ENCODE measurements at regions not wholly inside any gene's neighbourhood (a gene's known extent, or its start where the extent isn't known, plus 50 kb on each side); places are given as distances from the start of the nearest gene placed in this dataset.
"Not testable (repeated sequence)": the region's sequence is repeated elsewhere in the genome, so short reads cannot be mapped to it uniquely, and the experiment has no call there.

DNA sequence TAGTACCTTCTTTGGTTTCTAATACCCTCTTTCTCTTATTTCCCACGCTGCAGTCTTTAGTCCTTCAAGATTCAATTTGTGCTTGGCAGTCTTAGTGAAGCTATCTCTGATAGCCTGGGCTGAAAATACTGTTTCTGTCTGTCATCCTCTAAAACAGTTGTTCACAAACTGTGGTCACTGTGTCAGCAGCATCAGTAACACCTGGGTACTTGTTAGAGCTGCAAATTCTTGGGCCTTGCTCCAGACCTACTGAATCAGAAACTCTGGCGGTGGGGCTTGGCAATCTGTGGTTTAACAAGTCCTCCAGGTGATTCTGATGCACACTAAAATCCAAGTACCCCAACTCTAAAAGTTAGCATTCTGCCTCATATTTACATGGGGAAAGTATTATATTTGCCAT, 217.5 kb upstream of the SEL1L start:
- no peak for DNase-seq (ENCODE audit: low spot score)

GRCh38 chr14:81759541-81759940, 225.9 kb upstream of the SEL1L start:
- no peak for DNase-seq (ENCODE audit: low spot score)

DNA sequence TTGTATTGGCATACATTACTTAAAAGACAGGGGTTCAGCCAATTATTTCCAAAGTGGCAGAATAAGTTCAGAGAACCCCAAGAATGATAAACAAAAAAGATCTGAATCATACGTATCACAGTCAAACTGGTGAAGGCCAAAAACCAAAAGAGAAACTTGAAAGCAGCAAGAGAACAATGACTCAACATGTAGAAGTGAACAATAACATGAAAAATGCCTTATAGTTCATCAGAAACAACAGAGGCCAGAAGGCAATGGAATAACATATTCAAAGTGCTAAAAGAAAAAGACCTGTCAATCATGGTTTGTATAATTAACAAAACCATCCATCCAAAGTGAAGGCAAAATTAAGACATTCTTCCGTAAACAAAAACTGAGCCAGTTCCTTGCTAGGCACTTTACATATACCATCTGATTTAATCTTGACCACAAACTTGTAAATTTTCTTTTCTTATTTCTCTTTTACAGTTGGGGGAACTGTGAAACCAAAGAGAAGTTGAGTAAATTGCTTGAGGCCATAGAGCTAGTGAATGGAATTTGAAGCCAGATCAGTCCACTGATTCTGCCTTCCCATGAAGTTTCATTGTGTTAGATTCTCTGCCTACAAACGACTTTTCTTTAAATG, 232.1 kb upstream of the SEL1L start:
- no peak for DNase-seq (ENCODE audit: low spot score)

DNA sequence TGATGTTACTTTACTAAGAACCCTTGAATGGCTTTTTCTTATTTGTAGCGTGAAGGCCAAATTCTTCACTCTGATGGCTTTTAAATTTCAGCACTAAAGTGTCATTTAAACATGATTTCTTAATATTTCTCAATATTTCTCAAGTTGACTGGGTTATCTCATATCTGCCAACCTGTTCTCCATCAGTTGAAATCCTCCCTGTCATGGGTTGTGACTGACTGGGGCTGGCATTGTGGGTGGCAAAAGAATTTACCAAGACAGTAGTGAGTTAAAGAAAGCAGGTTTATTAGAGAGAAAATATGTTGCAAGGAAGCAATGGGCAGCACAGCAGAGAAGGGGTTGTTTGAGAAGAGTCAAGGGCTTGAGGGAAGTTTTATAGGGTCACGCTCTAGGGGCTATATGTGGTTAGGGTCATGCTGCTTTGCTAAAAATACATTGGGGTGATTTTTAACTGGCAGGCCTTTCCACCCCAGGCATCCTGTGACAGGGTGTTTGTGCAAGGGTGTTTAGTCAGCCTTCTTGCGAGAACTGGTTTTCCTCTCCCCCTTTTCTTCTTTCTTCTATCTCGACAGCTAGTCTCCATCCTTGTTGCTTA, 232.8 kb upstream of the SEL1L start:
- no peak for DNase-seq (ENCODE audit: low spot score)

DNA sequence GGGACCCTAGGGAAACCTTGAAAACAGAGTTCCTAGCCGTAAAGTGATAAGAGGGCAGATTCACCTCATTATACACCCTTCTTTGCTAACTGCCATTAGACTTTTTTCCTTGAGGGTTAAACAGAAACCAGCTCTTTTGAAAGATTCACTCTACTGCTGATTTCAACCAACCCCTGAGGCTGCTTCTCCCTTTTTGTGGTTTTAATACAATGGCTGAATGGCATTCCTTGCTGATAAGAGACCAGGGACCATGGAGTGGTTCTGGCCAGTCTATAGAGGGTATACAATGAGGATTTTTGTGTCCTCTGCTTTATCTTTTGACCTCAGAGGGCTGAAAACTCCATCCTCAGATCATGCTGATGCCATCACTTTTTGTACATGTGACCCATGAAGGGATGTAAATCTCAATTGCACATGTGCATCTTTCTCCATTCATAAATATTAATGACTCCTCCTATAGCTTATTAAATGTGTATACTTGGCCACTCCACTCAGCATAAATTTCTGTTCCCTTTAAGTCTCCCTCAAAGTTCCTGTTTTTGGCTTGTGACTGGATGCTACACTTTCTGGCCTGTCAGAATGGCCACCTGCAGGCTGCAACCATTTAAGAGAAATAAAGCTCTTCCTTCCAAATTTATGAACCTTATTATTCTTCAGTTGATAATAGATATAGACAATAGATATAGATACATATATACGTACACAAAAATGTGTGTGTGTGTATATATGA, 233.8 kb upstream of the SEL1L start:
- DNase-seq (ENCODE audit: low spot score): no peak

- no peak for DNase-seq (ENCODE audit: low spot score)
Observed at GRCh38 chr14:81771651-81772275, 238.1 kb upstream of the SEL1L start.

- DNase-seq (ENCODE audit: low spot score): no peak
Observed at GRCh38 chr14:81772381-81772780, 238.7 kb upstream of the SEL1L start.

GRCh38 chr14:81776531-81776930, 242.9 kb upstream of the SEL1L start:
- no peak for DNase-seq (ENCODE audit: low spot score)

- not testable (repeated sequence) for DNase-seq (ENCODE audit: low spot score)
Observed at GRCh38 chr14:81781798-81782197, 248.1 kb upstream of the SEL1L start.

GRCh38 chr14:81784084-81784483, 250.4 kb upstream of the SEL1L start:
- no peak for DNase-seq (ENCODE audit: low spot score)

DNA sequence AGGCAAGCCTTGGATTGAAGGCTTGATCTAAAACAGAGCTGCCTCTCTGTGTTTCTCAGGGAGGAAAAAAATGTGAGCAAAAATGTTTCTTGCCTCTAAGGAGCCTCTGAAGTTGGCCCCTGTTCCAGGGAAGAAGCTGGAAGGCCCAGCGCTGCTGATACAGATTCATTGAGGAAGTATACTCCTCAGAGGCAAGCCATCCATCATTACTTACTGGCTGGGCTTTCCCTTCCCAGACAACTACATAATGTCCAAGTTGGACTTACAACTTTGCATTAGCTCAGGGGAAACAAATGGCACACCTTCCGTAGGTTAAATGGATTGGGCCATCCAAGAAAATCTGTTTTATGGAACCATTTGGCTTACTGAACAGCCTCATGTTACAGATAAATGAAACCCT, 263.7 kb upstream of the SEL1L start:
- no peak for DNase-seq (ENCODE audit: low spot score)

- no peak for DNase-seq (ENCODE audit: low spot score)
Observed at GRCh38 chr14:81801921-81802320, 268.3 kb upstream of the SEL1L start.

DNA sequence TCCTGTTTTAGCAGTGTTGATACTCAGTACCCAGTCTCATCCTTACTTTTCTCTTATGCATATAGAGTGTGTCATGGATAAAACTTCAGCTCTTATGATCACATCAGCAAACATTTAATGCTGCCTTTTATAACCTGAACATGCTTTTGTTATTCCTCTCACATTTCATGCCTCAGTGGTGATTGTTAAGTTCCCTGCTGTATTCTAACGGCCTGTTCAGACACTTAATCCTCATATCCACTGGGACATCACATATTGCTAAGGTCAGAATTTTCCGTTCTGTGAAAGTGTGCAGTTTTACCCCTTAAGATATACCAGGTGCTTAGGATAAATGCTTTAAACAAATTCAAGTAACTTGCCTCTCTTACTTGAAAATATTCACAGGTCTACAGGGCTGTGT, 268.7 kb upstream of the SEL1L start:
- no peak for DNase-seq (ENCODE audit: low spot score)

DNA sequence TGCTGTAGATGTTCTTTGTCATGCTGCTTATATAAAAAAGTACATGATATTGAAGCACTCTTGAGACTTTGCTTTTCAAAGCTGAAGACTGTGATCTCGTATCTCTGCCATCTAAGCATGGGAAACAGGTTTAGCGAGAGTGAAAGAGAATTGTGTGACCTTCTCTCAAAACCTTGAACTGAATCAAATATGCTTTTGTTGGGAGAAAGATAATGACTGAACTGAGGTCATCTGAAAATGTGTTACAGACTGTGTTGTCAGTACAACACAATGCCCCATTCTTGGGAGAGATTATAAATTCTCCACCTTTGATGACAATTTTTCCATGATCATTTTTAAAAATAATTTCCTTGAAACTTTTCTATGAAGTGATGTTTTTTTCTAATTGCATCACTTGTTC, 272.1 kb upstream of the SEL1L start:
- no peak for DNase-seq (ENCODE audit: low spot score)

DNA sequence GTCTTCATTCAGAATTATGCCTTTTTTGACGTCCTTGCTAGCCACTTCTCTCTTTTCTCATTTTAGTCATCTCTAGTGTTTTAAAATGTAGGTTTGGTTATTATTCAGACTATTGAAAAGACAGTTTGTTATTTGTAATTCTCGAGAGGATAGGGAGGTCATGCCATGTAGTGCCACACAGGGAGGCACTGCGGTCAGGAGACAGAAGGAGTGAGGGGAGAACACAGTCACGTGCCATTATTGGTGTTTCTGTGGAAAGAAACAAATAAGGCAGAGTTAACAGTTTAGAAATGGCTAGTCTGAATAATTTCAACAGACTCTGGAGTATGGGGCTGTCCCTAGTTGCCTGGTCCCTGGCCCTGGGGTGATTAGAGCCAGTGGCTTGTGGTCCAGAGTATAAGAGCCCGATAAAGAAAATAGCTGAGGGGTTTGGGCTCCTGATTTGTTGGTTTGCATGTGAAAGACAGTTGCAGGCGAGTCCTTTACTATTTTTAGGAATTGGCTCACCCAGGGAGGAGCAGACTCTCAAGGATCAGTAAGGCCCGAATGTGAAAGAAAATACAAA, 278.1 kb upstream of the SEL1L start:
- no peak for DNase-seq (ENCODE audit: low spot score)

GRCh38 chr14:81818271-81818670, 284.6 kb upstream of the SEL1L start:
- no peak for DNase-seq (ENCODE audit: low spot score)

DNA sequence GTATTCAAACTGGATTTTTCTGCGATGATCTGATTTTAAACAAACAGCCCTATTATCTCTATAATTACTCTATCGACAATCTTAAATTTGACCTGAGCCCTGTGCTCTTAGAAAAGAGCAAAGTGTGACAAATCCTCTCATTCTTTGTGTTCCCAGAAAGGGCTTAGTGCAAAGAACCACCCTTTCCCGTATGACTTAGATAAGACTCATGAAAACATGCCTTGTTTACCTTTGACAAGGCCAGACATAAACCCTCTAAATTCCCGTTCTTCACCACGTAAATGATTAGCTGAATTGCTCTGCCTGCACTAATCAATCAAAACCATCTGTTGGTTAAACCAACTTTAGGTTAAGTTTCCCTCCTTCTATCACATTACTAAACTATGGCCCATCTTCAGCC, 285.7 kb upstream of the SEL1L start:
- DNase-seq (ENCODE audit: low spot score): no peak

DNA sequence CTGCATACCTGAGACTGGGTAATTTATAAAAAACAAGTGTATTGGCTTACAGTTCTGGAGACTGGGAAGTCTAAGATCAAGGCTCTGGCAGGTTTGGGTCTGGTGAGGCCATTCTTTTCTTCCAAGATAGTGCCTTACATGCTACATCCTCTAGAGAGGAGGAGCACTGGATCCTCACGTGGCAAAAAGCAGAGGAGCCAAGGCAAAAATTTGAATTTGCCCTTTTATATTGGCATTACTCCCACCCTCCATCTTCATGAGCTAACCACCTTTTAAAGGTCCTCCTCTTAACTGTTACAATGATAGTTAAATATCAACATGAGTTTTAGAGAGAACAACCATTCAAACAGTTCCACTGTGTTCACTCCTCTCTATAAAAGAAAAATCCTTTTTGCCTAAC, 286.3 kb upstream of the SEL1L start:
- no peak for DNase-seq (ENCODE audit: low spot score)

DNA sequence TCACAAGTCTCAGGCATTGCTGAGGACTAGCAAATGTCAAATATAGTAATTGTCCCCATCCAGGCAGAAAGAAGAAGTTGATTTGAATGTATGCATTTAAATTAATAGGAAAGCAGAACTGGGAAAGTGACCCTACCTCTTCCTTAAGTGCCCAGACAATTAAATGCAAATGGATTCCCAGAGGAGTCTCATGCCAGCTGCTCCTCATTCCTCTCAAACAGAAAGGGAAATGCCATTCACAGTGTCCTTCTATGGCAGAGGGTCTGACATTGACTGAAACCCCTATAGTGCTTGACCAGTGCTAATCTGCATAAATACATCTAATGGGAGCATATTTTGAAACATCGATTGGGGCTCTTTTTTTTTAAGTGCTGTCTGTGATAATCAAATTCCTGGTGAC, 292.4 kb upstream of the SEL1L start:
- no peak for DNase-seq (ENCODE audit: low spot score)

DNA sequence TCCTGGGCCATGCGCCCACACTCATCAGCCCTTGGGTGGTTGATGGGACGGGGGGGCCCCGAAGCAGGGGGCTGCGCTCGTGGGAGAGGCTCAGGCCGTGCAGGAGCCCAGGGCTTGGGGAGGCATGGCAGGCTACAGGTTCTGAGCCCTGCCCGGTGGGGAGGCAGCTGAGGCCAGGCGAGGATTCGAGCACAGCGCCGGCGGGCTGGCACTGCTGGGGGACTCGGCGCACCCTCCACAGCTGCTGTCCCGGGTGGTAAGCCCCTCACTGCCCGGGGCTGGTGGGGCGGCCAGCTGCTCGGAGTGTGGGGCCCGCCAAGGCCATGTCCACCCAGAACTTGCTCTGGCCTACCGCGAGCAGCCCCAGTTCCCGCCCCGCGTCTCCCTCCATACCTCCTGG, 295.8 kb upstream of the SEL1L start:
- DNase-seq (ENCODE audit: low spot score): no peak

- no peak for DNase-seq (ENCODE audit: low spot score)
Observed at GRCh38 chr14:81831128-81831820, 297.6 kb upstream of the SEL1L start.

DNA sequence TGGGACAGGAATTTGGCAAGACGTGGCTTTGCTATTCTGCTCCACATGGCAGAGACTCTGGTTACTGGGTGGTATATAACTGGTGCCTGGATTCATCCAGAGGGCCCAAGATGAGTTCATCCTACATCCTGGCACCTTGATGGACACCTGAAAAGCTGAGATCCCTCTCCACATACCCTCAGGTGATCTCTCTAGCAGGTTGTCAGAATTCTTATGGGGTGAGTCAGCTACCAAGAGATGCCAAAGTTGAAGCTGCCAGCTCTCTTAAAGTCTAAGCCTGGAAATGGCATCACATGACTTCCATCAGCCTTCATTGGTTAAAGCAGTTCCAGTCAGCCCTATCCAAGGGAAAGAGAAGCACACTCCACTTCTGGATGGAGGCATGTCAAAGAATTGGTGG, 300.7 kb upstream of the SEL1L start:
- no peak for DNase-seq (ENCODE audit: low spot score)
